ENCODE measurements at regions not wholly inside any gene's neighbourhood (a gene's known extent, or its start where the extent isn't known, plus 50 kb on each side); places are given as distances from the start of the nearest gene placed in this dataset.

- intact Hi-C loops (cut with DNase I): no loop called here
- DNase-seq: no peak
- no peaks in the 10 kb centered on the region for H3K36me3 ChIP-seq (replicated peaks in 1 of 2)
- no peak for TF ChIP-seq CTCF (IDR thresholded peaks at IDR 0.05)
- TF ChIP-seq POLR2A (IDR thresholded peaks at IDR 0.05): no peak
- H3K4me3 ChIP-seq: no peak overlapping the region
- 77 to 85% (median 81%) methylated on average over 4 of the region's 4 CpGs for WGBS, 4 donors
- H3K9me3 ChIP-seq (replicated peaks in 1 of 3): no peaks in the 10 kb centered on the region
- no peaks in the 10 kb centered on the region for H3K4me1 ChIP-seq (replicated peaks in 1 of 2)
- no peak overlapping the region for H3K27ac ChIP-seq
- H3K27me3 ChIP-seq: no peaks in the 10 kb centered on the region
These were observed 202.3 kb upstream of the LMNTD1 start for GRCh38 chr12:25755136-25755970.

GRCh38 chr12:25755971-25756260, 202.6 kb upstream of the RASSF8 start:
- H3K9me3 ChIP-seq (replicated peaks in 1 of 3): no peaks in the 10 kb centered on the region
- 82 to 95% (median 90%) methylated on average over 2 of the region's 2 CpGs for WGBS, 4 donors
- DNase-seq: no peak
- no peaks in the 10 kb centered on the region for H3K36me3 ChIP-seq (replicated peaks in 1 of 2)
- no peak overlapping the region for H3K27ac ChIP-seq
- H3K27me3 ChIP-seq: no peaks in the 10 kb centered on the region
- TF ChIP-seq POLR2A (IDR thresholded peaks at IDR 0.05) (no peak), CTCF (IDR thresholded peaks at IDR 0.05) (no peak)
- intact Hi-C loops (cut with DNase I): no loop called here
- H3K4me3 ChIP-seq: no peak overlapping the region
- H3K4me1 ChIP-seq (replicated peaks in 1 of 2): no peaks in the 10 kb centered on the region

GRCh38 chr12:25757037-25757665, 201.3 kb upstream of the RASSF8 start:
- DNase-seq: no peak
- WGBS, 4 donors: 85 to 95% (median 89%) methylated on average over 1 of the region's 1 CpG
- H3K4me3 ChIP-seq: no peak overlapping the region
- H3K27me3 ChIP-seq: no peaks in the 10 kb centered on the region
- H3K4me1 ChIP-seq (replicated peaks in 1 of 2): no peaks in the 10 kb centered on the region
- intact Hi-C loops (cut with DNase I): no loop called here
- no peak overlapping the region for H3K27ac ChIP-seq
- no peaks in the 10 kb centered on the region for H3K9me3 ChIP-seq (replicated peaks in 1 of 3)
- TF ChIP-seq POLR2A (IDR thresholded peaks at IDR 0.05) (no peak), CTCF (IDR thresholded peaks at IDR 0.05) (no peak)
- H3K36me3 ChIP-seq (replicated peaks in 1 of 2): no peaks in the 10 kb centered on the region

GRCh38 chr12:25759752-25760151, 198.7 kb upstream of the RASSF8 start:
- intact Hi-C loops (cut with DNase I): no loop called here
- Histone ChIP-seq H3K27ac (no peak overlapping the region), H3K4me3 (no peak overlapping the region), H3K27me3 (no peaks in the 10 kb centered on the region), H3K36me3 (replicated peaks in 1 of 2) (no peaks in the 10 kb centered on the region), H3K4me1 (replicated peaks in 1 of 2) (no peaks in the 10 kb centered on the region), H3K9me3 (replicated peaks in 1 of 3) (no peaks in the 10 kb centered on the region)
- DNase-seq: no peak
- WGBS, 4 donors: 70 to 87% (median 80%) methylated on average over 2 of the region's 2 CpGs
- no peak for TF ChIP-seq CTCF (IDR thresholded peaks at IDR 0.05)
- TF ChIP-seq POLR2A (IDR thresholded peaks at IDR 0.05): no peak

All from adrenal gland (tissue), 9 donors.